ENCODE measurements at regions not wholly inside any gene's neighbourhood (a gene's known extent, or its start where the extent isn't known, plus 50 kb on each side); places are given as distances from the start of the nearest gene placed in this dataset.

DNA sequence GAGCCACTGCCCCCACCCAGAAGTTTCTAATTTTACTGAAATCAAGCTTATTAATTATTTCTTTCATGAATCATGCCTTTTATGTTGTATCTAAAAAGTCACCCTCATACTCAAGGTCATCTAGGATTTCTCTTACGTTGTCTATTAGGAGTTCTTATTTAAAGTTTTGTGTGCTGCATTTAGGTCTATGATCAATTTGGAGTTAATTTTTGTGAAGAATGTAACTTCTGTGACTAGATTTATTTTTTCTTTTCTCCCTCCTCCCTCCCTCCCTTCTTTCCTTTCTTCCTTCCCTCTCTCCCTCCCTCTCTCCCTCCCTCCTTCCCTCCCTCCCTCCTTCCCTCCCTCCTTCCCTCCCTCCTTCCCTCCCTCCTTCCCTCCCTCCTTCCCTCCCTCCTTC, 317.6 kb downstream of the PLA2G4A start:
- TF ChIP-seq, protein P1, sequence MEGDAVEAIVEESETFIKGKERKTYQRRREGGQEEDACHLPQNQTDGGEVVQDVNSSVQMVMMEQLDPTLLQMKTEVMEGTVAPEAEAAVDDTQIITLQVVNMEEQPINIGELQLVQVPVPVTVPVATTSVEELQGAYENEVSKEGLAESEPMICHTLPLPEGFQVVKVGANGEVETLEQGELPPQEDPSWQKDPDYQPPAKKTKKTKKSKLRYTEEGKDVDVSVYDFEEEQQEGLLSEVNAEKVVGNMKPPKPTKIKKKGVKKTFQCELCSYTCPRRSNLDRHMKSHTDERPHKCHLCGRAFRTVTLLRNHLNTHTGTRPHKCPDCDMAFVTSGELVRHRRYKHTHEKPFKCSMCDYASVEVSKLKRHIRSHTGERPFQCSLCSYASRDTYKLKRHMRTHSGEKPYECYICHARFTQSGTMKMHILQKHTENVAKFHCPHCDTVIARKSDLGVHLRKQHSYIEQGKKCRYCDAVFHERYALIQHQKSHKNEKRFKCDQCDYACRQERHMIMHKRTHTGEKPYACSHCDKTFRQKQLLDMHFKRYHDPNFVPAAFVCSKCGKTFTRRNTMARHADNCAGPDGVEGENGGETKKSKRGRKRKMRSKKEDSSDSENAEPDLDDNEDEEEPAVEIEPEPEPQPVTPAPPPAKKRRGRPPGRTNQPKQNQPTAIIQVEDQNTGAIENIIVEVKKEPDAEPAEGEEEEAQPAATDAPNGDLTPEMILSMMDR (conservative IDR thresholded peaks at IDR 0.05; ENCODE audit: low read depth in 2 of 2) = no peak
- TF ChIP-seq POLR2AphosphoS5 (IDR thresholded peaks at IDR 0.05; ENCODE audit: low read depth) = no peak
- no peak for TF ChIP-seq EZH2 (IDR thresholded peaks at IDR 0.05; ENCODE audit: low read depth, unreplicated experiment)
- TF ChIP-seq, protein P2, sequence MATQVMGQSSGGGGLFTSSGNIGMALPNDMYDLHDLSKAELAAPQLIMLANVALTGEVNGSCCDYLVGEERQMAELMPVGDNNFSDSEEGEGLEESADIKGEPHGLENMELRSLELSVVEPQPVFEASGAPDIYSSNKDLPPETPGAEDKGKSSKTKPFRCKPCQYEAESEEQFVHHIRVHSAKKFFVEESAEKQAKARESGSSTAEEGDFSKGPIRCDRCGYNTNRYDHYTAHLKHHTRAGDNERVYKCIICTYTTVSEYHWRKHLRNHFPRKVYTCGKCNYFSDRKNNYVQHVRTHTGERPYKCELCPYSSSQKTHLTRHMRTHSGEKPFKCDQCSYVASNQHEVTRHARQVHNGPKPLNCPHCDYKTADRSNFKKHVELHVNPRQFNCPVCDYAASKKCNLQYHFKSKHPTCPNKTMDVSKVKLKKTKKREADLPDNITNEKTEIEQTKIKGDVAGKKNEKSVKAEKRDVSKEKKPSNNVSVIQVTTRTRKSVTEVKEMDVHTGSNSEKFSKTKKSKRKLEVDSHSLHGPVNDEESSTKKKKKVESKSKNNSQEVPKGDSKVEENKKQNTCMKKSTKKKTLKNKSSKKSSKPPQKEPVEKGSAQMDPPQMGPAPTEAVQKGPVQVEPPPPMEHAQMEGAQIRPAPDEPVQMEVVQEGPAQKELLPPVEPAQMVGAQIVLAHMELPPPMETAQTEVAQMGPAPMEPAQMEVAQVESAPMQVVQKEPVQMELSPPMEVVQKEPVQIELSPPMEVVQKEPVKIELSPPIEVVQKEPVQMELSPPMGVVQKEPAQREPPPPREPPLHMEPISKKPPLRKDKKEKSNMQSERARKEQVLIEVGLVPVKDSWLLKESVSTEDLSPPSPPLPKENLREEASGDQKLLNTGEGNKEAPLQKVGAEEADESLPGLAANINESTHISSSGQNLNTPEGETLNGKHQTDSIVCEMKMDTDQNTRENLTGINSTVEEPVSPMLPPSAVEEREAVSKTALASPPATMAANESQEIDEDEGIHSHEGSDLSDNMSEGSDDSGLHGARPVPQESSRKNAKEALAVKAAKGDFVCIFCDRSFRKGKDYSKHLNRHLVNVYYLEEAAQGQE (IDR thresholded peaks at IDR 0.05; ENCODE audit: unreplicated experiment) = no peak
- TF ChIP-seq JUNB (IDR thresholded peaks at IDR 0.05; ENCODE audit: unreplicated experiment) = no peak

Measured in GM23338 (cell line).